Neural progenitor cell (in vitro differentiated cells): ENCODE measurements at regions not wholly inside any gene's neighbourhood (a gene's known extent, or its start where the extent isn't known, plus 50 kb on each side); places are given as distances from the start of the nearest gene placed in this dataset.

Source experiments
- DNase-seq: peaks from one replicate; pipeline ENCODE4 v3.0.0-alpha.2; 2016; ENCODE audit warnings: low spot score
- H2AFZ ChIP-seq: fragments of 200-600 bp; sonication (generic); replicated peaks from 2 replicates; pipeline ENCODE4 v1.6.1; 2016; ENCODE audit warnings: antibody characterized with exemption
- H3F3A ChIP-seq: fragments of 200-600 bp; sonication (generic); 2 replicates; pipeline ENCODE4 v1.6.1; 2016; ENCODE audit warnings: antibody characterized with exemption, low read depth
- H3K27ac ChIP-seq: fragments of 200-600 bp; sonication (generic); 2 replicates; pipeline ENCODE4 v1.5.1; 2016; ENCODE audit warnings: mild to moderate bottlenecking
- H3K27me3 ChIP-seq: fragments of 200-600 bp; sonication (generic); 2 replicates; pipeline ENCODE4 v1.6.1; 2016; ENCODE audit warnings: mild to moderate bottlenecking, moderate library complexity
- H3K36me3 ChIP-seq: fragments of 200-600 bp; sonication (generic); 2 replicates; pipeline ENCODE4 v1.5.1; 2016
- H3K4me1 ChIP-seq: fragments of 200-600 bp; sonication (generic); 2 replicates; pipeline ENCODE4 v1.6.1; 2016; ENCODE audit warnings: mixed run types
- H3K4me2 ChIP-seq: fragments of 200-600 bp; sonication (generic); 2 replicates; pipeline ENCODE4 v1.6.1; 2016
- H3K4me3 ChIP-seq: fragments of 200-600 bp; sonication (generic); 2 replicates; pipeline ENCODE4 v1.5.1; 2016
- H3K79me2 ChIP-seq: fragments of 200-600 bp; sonication (generic); 2 replicates; pipeline ENCODE4 v1.6.1; 2016; ENCODE audit warnings: low read depth
- H3K9ac ChIP-seq: fragments of 200-600 bp; sonication (generic); 2 replicates; pipeline ENCODE4 v1.6.1; 2016
- H3K9me3 ChIP-seq: fragments of 200-600 bp; sonication (generic); 2 replicates; pipeline ENCODE4 v1.5.1; 2016; ENCODE audit warnings: low read depth
- H4K20me1 ChIP-seq: fragments of 200-600 bp; sonication (generic); 2 replicates; pipeline ENCODE4 v1.6.1; 2016; ENCODE audit warnings: low read depth
- H3K27ac Mint-ChIP-seq: 3 replicates; pipeline ENCODE4 v1.8.0; 2021; ENCODE audit warnings: mixed read lengths
- H3K27me3 Mint-ChIP-seq: 2 replicates; pipeline ENCODE4 v1.8.0; 2022; ENCODE audit warnings: low read depth, mild to moderate bottlenecking, inconsistent platforms, moderate library complexity, mixed read lengths; ENCODE audit not compliant: insufficient read depth
- H3K36me3 Mint-ChIP-seq: 3 replicates; pipeline ENCODE4 v1.8.0; 2021; ENCODE audit warnings: mixed read lengths
- H3K4me1 Mint-ChIP-seq: 3 replicates; pipeline ENCODE4 v1.8.0; 2021; ENCODE audit warnings: mixed read lengths
- H3K4me3 Mint-ChIP-seq: 3 replicates; pipeline ENCODE4 v1.8.0; 2021; ENCODE audit warnings: mild to moderate bottlenecking, moderate library complexity, mixed read lengths
- H3K9me3 Mint-ChIP-seq: 3 replicates; pipeline ENCODE4 v1.8.0; 2020; ENCODE audit warnings: mixed read lengths
- CTCF ChIP-seq: fragments of 200-600 bp; sonication (generic); IDR thresholded peaks from 2 replicates; pipeline ENCODE4 v1.5.1; 2017; ENCODE audit warnings: antibody characterized with exemption, mild to moderate bottlenecking
- EZH2 ChIP-seq: fragments of 200-600 bp; sonication (generic); IDR thresholded peaks from 2 replicates; pipeline ENCODE4 v1.6.1; 2017; ENCODE audit warnings: antibody characterized with exemption, mild to moderate bottlenecking, moderate library complexity
- EZH2phosphoT487 ChIP-seq: fragments of 200-600 bp; sonication (generic); IDR thresholded peaks from 2 replicates; pipeline ENCODE4 v1.6.1; 2017; ENCODE audit warnings: antibody characterized with exemption

DNA sequence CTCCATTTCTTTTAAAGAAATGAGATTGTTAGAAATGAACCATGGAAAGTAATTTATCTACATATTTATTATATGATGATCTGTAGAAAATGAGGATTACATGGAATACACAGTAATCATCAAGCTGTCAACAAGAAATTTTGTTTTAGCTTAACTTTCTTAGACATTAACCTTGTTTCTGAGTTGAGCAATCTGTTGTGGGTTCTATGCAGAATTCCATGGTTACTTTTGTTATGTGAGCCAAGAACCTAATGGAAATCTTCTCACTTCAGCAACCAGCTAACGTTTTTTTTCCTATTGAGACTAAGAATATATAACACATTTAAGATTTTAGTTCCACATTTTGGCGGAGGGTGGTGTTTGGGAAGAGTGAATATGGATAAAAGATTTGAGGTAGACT, 136.1 kb upstream of the SLC4A4 start:
- Mint-ChIP-seq H3K4me1 (no peaks in the 10 kb centered on the region), H3K9me3 (no peaks in the 10 kb centered on the region), H3K4me3 (no peak overlapping the region), H3K27ac (no peak overlapping the region), H3K36me3 (no peaks in the 10 kb centered on the region), H3K27me3 (no peaks in the 10 kb centered on the region)
- DNase-seq: no peak
- Histone ChIP-seq H4K20me1 (no peaks in the 10 kb centered on the region), H3K27me3 (no peaks in the 10 kb centered on the region), H3K27ac (no peak overlapping the region), H3F3A (no peaks in the 10 kb centered on the region), H3K79me2 (no peaks in the 10 kb centered on the region), H3K4me1 (no peaks in the 10 kb centered on the region), H3K9ac (no peak overlapping the region), H3K4me3 (no peak overlapping the region), H3K36me3 (no peaks in the 10 kb centered on the region), H2AFZ (no peak overlapping the region), H3K4me2 (no peak overlapping the region), H3K9me3 (no peaks in the 10 kb centered on the region)
- no peak for TF ChIP-seq EZH2

GRCh38 chr4:71204056-71204455, 134.8 kb upstream of the SLC4A4 start:
- TF ChIP-seq EZH2phosphoT487 (no peak), CTCF (no peak), EZH2 (no peak)
- H3K4me1 ChIP-seq: no peaks in the 10 kb centered on the region
- no peak overlapping the region for H3K4me2 ChIP-seq
- H3K4me3 Mint-ChIP-seq: no peak overlapping the region
- H3K27me3 Mint-ChIP-seq: no peaks in the 10 kb centered on the region
- no peaks in the 10 kb centered on the region for H3K79me2 ChIP-seq
- no peaks in the 10 kb centered on the region for H3K27me3 ChIP-seq
- no peak overlapping the region for H3K27ac ChIP-seq
- H3K4me1 Mint-ChIP-seq: no peaks in the 10 kb centered on the region
- DNase-seq: no peak
- H2AFZ ChIP-seq: no peak overlapping the region
- no peaks in the 10 kb centered on the region for H4K20me1 ChIP-seq
- H3K27ac Mint-ChIP-seq: no peak overlapping the region
- H3K9me3 Mint-ChIP-seq: no peaks in the 10 kb centered on the region
- no peak overlapping the region for H3K9ac ChIP-seq
- no peaks in the 10 kb centered on the region for H3K36me3 Mint-ChIP-seq
- H3F3A ChIP-seq: no peaks in the 10 kb centered on the region
- no peaks in the 10 kb centered on the region for H3K36me3 ChIP-seq
- no peak overlapping the region for H3K4me3 ChIP-seq
- H3K9me3 ChIP-seq: no peaks in the 10 kb centered on the region

DNA sequence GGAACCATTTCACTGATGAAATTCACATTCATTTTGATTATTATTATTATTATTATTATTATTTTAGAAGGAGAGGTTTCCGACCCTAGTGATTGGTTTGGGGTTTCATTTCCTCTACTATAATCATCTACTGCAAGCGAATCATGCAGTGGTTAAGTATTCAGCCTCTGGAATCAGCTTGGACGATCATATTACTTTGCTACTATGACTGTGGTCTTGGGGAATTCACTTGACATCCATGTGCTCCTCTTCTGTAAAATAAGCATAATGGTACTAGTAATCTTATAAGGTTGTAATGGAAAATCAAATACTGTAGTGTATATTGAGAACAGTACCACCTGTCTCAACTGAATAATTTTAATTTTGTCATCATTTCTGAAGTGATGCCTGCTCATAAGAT, 132.1 kb upstream of the SLC4A4 start:
- H3K4me3 Mint-ChIP-seq: no peak overlapping the region
- Histone ChIP-seq H3K27me3 (no peaks in the 10 kb centered on the region), H3K4me2 (no peak overlapping the region), H4K20me1 (no peaks in the 10 kb centered on the region), H3K9me3 (no peaks in the 10 kb centered on the region), H3K9ac (no peak overlapping the region), H3K79me2 (no peaks in the 10 kb centered on the region), H3K4me1 (no peaks in the 10 kb centered on the region), H3K36me3 (no peaks in the 10 kb centered on the region), H3K4me3 (no peak overlapping the region), H2AFZ (no peak overlapping the region), H3K27ac (no peak overlapping the region), H3F3A (no peaks in the 10 kb centered on the region)
- DNase-seq: no peak
- TF ChIP-seq EZH2: no peak
- TF ChIP-seq EZH2phosphoT487: no peak
- TF ChIP-seq CTCF: no peak
- H3K27me3 Mint-ChIP-seq: no peaks in the 10 kb centered on the region
- no peak overlapping the region for H3K27ac Mint-ChIP-seq
- no peaks in the 10 kb centered on the region for H3K36me3 Mint-ChIP-seq
- H3K4me1 Mint-ChIP-seq: no peaks in the 10 kb centered on the region
- H3K9me3 Mint-ChIP-seq: no peaks in the 10 kb centered on the region

DNA sequence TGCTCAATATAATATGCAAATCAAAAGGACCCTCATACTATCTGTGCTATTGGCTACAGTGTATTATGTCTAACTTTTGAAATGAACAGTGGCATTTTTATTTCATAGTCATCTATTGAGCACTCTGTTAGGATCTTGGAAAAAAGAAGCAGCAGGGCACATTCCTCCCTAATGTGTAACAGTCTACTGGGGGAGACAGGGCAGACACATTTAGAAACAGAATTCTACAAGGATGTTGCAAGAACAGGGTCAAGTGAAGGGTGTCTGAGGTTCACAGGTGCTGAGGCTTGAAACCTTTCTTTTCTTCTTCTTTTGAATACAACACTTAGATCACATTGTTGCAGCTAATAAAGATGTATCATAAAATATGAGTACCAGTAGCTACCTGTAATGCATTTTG, 129.7 kb upstream of the SLC4A4 start:
- Histone ChIP-seq H3K9me3 (no peaks in the 10 kb centered on the region), H3K9ac (no peak overlapping the region), H3F3A (no peaks in the 10 kb centered on the region), H3K4me2 (no peak overlapping the region), H3K36me3 (no peaks in the 10 kb centered on the region), H2AFZ (no peak overlapping the region), H4K20me1 (no peaks in the 10 kb centered on the region), H3K27me3 (no peaks in the 10 kb centered on the region), H3K79me2 (no peaks in the 10 kb centered on the region), H3K27ac (no peak overlapping the region), H3K4me1 (no peaks in the 10 kb centered on the region), H3K4me3 (no peak overlapping the region)
- Mint-ChIP-seq H3K9me3 (no peaks in the 10 kb centered on the region), H3K4me3 (no peak overlapping the region), H3K36me3 (no peaks in the 10 kb centered on the region), H3K27ac (no peak overlapping the region), H3K27me3 (no peaks in the 10 kb centered on the region), H3K4me1 (no peaks in the 10 kb centered on the region)
- TF ChIP-seq EZH2 (no peak), EZH2phosphoT487 (no peak), CTCF (no peak)
- DNase-seq: no peak
